ENCODE measurements at regions not wholly inside any gene's neighbourhood (a gene's known extent, or its start where the extent isn't known, plus 50 kb on each side); places are given as distances from the start of the nearest gene placed in this dataset.

- no peak for DNase-seq (ENCODE audit: low read depth)
- no peak for TF ChIP-seq CTCF (IDR thresholded peaks at IDR 0.05; ENCODE audit: insufficient read depth, low read depth, low read length, missing control alignments)
- no peak overlapping the region for H3K4me3 ChIP-seq (ENCODE audit: low read length)
Measured at GRCh38 chr1:168380945-168381344, 100.3 kb downstream of the TBX19 start.

- DNase-seq (ENCODE audit: low read depth): peak; percentile 74
- no peak for TF ChIP-seq CTCF (IDR thresholded peaks at IDR 0.05; ENCODE audit: insufficient read depth, low read depth, low read length, missing control alignments)
- no peak overlapping the region for H3K4me3 ChIP-seq (ENCODE audit: low read length)
Measured at GRCh38 chr1:168379104-168379860, 98.6 kb downstream of the TBX19 start.

DNA sequence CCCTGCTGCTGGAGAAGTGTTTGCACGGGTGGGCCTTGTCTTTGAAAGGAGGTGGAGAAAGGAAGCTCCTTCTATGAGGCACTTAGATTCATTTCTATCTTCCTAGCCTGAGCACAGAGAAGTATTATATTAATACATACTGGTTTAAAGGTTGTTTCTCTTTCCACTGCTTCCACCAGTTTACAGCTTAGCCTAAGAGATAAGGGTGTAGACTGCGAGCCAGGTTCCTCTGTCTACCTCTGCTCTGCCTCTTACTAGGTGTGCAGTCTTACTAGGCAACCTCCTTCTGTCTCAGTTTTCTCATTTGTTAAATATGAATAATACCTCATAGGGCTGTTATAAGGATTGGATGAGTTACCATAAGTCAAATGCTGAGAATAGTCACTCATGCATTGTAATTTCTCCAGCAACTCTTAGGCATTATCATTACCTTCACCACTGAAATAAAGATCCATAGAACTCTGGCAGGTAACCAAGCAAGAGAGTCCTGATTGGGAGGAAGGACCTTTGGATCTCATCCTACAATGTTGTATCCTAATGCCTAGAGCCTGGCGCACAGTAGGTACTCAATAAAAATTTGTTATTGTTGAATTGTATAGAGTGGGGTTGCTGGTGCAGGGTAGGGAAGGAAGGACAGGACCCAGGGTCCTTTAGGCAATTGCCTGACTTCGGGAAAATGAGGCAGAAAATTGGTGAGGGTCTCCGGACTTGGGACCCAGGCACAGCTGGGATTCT, 95.1 kb downstream of the TBX19 start:
- no peak for TF ChIP-seq CTCF (IDR thresholded peaks at IDR 0.05; ENCODE audit: insufficient read depth, low read depth, low read length, missing control alignments)

GRCh38 chr1:168374566-168374965, 93.9 kb downstream of the TBX19 start:
- no peak for DNase-seq (ENCODE audit: low read depth)
- TF ChIP-seq CTCF (IDR thresholded peaks at IDR 0.05; ENCODE audit: insufficient read depth, low read depth, low read length, missing control alignments): no peak
- H3K4me3 ChIP-seq (ENCODE audit: low read length): no peak overlapping the region

More for the DNA sequence above, 95.1 kb downstream of the TBX19 start:
- H3K4me3 ChIP-seq (ENCODE audit: low read length): no peak overlapping the region
- DNase-seq (ENCODE audit: low read depth): no peak

DNA sequence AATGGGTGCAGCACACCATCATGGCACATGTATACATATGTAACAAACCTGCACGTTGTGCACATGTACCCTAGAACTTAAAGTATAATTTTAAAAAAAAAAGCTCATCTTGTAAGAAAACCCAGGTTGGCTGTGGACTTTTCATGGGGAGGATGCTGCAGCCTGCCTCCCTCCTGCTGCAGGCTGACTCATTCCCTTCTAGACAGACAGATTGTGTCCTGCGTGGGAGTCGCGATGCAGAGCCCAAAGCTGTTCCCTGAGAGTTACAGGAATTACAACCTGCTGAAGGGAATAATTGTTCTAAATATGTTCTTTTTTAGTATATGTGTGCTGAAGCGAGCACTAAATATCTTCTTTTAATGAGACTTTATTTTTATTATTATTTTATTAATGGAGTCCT, 93.2 kb downstream of the TBX19 start:
- no peak overlapping the region for H3K4me3 ChIP-seq (ENCODE audit: low read length)
- peak; percentile 36 for DNase-seq (ENCODE audit: low read depth)
- TF ChIP-seq CTCF (IDR thresholded peaks at IDR 0.05; ENCODE audit: insufficient read depth, low read depth, low read length, missing control alignments): no peak

- DNase-seq (ENCODE audit: low read depth): no peak
- H3K4me3 ChIP-seq (ENCODE audit: low read length): no peak overlapping the region
- no peak for TF ChIP-seq CTCF (IDR thresholded peaks at IDR 0.05; ENCODE audit: insufficient read depth, low read depth, low read length, missing control alignments)
Measured at GRCh38 chr1:168372861-168373371, 92.2 kb downstream of the TBX19 start.
